ENCODE measurements at regions not wholly inside any gene's neighbourhood (a gene's known extent, or its start where the extent isn't known, plus 50 kb on each side); places are given as distances from the start of the nearest gene placed in this dataset.

DNA sequence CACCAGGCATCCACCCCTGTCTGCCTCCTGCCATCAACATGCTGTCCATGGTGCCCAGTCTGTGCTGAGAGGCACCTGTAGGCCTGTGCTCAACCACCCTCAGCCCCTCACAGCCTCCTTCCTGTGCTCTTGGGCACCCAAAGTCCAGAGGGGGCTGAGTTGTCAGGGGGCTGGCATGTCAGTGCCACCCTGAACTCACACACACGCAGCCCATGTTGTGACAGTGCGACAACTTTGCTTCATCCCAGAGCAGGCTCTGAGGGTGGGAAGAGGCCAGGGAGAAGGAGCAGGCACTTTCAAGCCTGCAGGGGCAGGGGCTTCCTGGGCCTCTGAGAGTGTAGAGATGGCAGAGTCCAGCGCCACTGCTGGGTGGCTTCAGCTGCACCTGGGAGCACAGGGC is 491.0 kb downstream of the TMEM135 start:
- TF ChIP-seq POLR2AphosphoS5 (IDR thresholded peaks at IDR 0.05; ENCODE audit: insufficient read depth in 1 of 2, low read depth in 1 of 2), result no peak
- TF ChIP-seq CTCF (IDR thresholded peaks at IDR 0.05), result no peak

Measured in vagina (tissue), 2 donors.